HCT116 (cell line): ENCODE measurements at regions not wholly inside any gene's neighbourhood (a gene's known extent, or its start where the extent isn't known, plus 50 kb on each side); places are given as distances from the start of the nearest gene placed in this dataset.

Experiments
- ATAC-seq: fragments of 200-7000 bp; cut with Tn5 transposase; 2 replicates; pipeline ENCODE4 v1.9.1; 2020; ENCODE audit warnings: mild to moderate bottlenecking, moderate library complexity
- BruUV-seq: library from RNA; stranded (reverse); fragments of 400-500 nt; replicated peaks from 2 replicates; lab custom pipeline; 2021; lab: Mats Ljungman, UMichigan
- CTCF ChIA-PET: fragments of 300-600 bp; sonication (Branson Sonifier 250); formaldehyde crosslinking; loops from one replicate; lab custom pipeline; 2021; ENCODE audit warnings: antibody characterized with exemption; lab: Charles Lee
- POLR2A ChIA-PET: fragments of 300-600, 350-600 bp; sonication (Branson Sonifier 250); formaldehyde crosslinking; loops from one replicate; lab custom pipeline; 2021; ENCODE audit warnings: antibody characterized with exemption; lab: Charles Lee
- RAD21 ChIA-PET, 2 experiments: fragments of 300-600 bp; sonication (Branson Sonifier 250); formaldehyde crosslinking; loops; one replicate each; lab custom pipeline; 2023; ENCODE audit warnings: low total read pairs in 2 of 2; ENCODE audit not compliant: uncharacterized antibody in 2 of 2, unreplicated experiment in 2 of 2, low non-redundant PET in 1 of 2; lab: Charles Lee
- DNase-seq: peaks from one replicate; pipeline ENCODE4 v3.0.0-alpha.2; 2010; ENCODE audit warnings: low read depth, low spot score
- H2AFZ ChIP-seq: fragments of 200-600 bp; shearing (Covaris generic), sonication (generic); 2 replicates; pipeline ENCODE4 v1.6.1; 2017; ENCODE audit warnings: low read depth, mixed run types, mixed read lengths, antibody characterized with exemption, low read length; ENCODE audit not compliant: poor library complexity, severe bottlenecking
- H3K27ac ChIP-seq: 2 replicates; pipeline ENCODE4 v1.5.1; 2012; ENCODE audit warnings: low read depth, low read length
- H3K27me3 ChIP-seq: fragments of 200-600 bp; sonication (generic); 2 replicates; pipeline ENCODE4 v1.6.1; 2016; ENCODE audit warnings: mixed run types, low read length, mixed read lengths; ENCODE audit not compliant: insufficient read depth
- H3K36me3 ChIP-seq, 2 experiments: fragments of 200-500 bp in 1 of 2; fragments of 200-600 bp in 1 of 2; sonication (Bioruptor generic) in 1 of 2; sonication (generic) in 1 of 2; 2 replicates each; pipeline versions ENCODE4 v1.5.1 to v1.6.1; 2014 to 2016; ENCODE audit warnings: low read length in 2 of 2, inconsistent platforms in 1 of 2, mixed read lengths in 1 of 2, mixed run types in 1 of 2; ENCODE audit not compliant: insufficient read depth in 2 of 2, control insufficient read depth in 1 of 2
- H3K4me1 ChIP-seq, 2 experiments: fragments of 200-600 bp in 1 of 2; sonication (generic) in 1 of 2; 2 replicates each; pipeline versions ENCODE4 v1.5.1 to v1.6.1; 2012 to 2017; ENCODE audit warnings: low read length in 2 of 2, inconsistent platforms in 1 of 2, mild to moderate bottlenecking in 1 of 2, mixed read lengths in 1 of 2, mixed run types in 1 of 2, moderate library complexity in 1 of 2; ENCODE audit not compliant: insufficient read depth in 2 of 2, control insufficient read depth in 1 of 2
- H3K4me2 ChIP-seq: fragments of 200-600 bp; sonication (generic); 2 replicates; pipeline ENCODE4 v1.6.1; 2017; ENCODE audit warnings: mixed run types, low read length, mixed read lengths
- H3K4me3 ChIP-seq, 2 experiments: fragments of 200-600 bp in 1 of 2; sonication (generic) in 1 of 2; replicated peaks in 1 of 2; 2 replicates each; pipeline ENCODE4 v1.5.1; 2011 to 2016; ENCODE audit warnings: low read length in 2 of 2, control low read depth in 1 of 2, low read depth in 1 of 2, mild to moderate bottlenecking in 1 of 2, mixed read lengths in 1 of 2, mixed run types in 1 of 2
- H3K79me2 ChIP-seq: fragments of 200-600 bp; sonication (generic); 2 replicates; pipeline ENCODE4 v1.6.1; 2017; ENCODE audit warnings: mild to moderate bottlenecking, mixed run types, low read length, moderate library complexity, mixed read lengths; ENCODE audit not compliant: insufficient read depth
- H3K9ac ChIP-seq: fragments of 200-600 bp; sonication (generic); 2 replicates; pipeline ENCODE4 v1.6.1; 2016; ENCODE audit warnings: low read length, mixed read lengths
- H3K9me2 ChIP-seq: fragments of 200-600 bp; sonication (generic), shearing (Covaris generic); 2 replicates; pipeline ENCODE4 v1.6.1; 2017; ENCODE audit warnings: mixed run types, mild to moderate bottlenecking, moderate library complexity; ENCODE audit not compliant: insufficient read depth
- H3K9me3 ChIP-seq, 2 experiments: fragments of 200-500 bp in 1 of 2; fragments of 200-600 bp in 1 of 2; sonication (Bioruptor generic) in 1 of 2; sonication (generic) in 1 of 2; 2 replicates each; pipeline ENCODE4 v1.6.1; 2014 to 2017; ENCODE audit warnings: low read length in 2 of 2, mixed read lengths in 2 of 2, inconsistent platforms in 1 of 2, low read depth in 1 of 2, mild to moderate bottlenecking in 1 of 2, mixed run types in 1 of 2, moderate library complexity in 1 of 2; ENCODE audit not compliant: control insufficient read depth in 1 of 2, insufficient read depth in 1 of 2
- H4K20me1 ChIP-seq: fragments of 200-600 bp; sonication (generic), shearing (Covaris generic); 2 replicates; pipeline ENCODE4 v1.6.1; 2017; ENCODE audit warnings: mixed run types, mild to moderate bottlenecking, moderate library complexity; ENCODE audit not compliant: insufficient read depth
- ATF3 ChIP-seq: IDR thresholded peaks from 2 replicates; pipeline ENCODE4 v1.6.1; 2012
- CEBPB ChIP-seq: IDR thresholded peaks from 2 replicates; pipeline ENCODE4 v1.6.1; 2012; ENCODE audit warnings: low read depth
- FOSL1 ChIP-seq: IDR thresholded peaks from 2 replicates; pipeline ENCODE4 v1.6.1; 2012; ENCODE audit warnings: low read depth
- POLR2AphosphoS5 ChIP-seq: IDR thresholded peaks from 2 replicates; pipeline ENCODE4 v1.6.1; 2011; ENCODE audit warnings: mild to moderate bottlenecking, low read depth, low read length, moderate library complexity
- SP1 ChIP-seq: IDR thresholded peaks from 2 replicates; pipeline ENCODE4 v1.6.1; 2012; ENCODE audit warnings: low read depth
- YY1 ChIP-seq: IDR thresholded peaks from 2 replicates; pipeline ENCODE4 v1.6.1; 2011; ENCODE audit warnings: low read length, low read depth, moderate library complexity, mild to moderate bottlenecking; ENCODE audit not compliant: insufficient replicate concordance; ENCODE audit errors: extremely low read depth
- ZFX ChIP-seq: fragments of 450-650 bp; IDR thresholded peaks from 2 replicates; pipeline ENCODE4 v1.6.1; 2017
- ZNF274 ChIP-seq: fragments of 200-500 bp; sonication (Bioruptor generic); IDR thresholded peaks from 2 replicates; pipeline ENCODE4 v1.6.1; 2014; ENCODE audit warnings: mild to moderate bottlenecking, low read depth, low read length, inconsistent platforms
- intact Hi-C: fragments of 100-400 bp; cut with micrococcal nuclease; formaldehyde crosslinking; loops from 2 replicates; pipeline ENCODE4 v1.10.0; 2022
- TF ChIP-seq, protein P1 (sequence below): IDR thresholded peaks from 2 replicates; pipeline ENCODE4 v1.6.1; 2012
- TF ChIP-seq, protein P2 (sequence below), 3 experiments: fragments of 200-600 bp in 1 of 3; sonication (generic) in 1 of 3; IDR thresholded peaks in 2 of 3; conservative IDR thresholded peaks in 1 of 3; 2 replicates each; pipeline ENCODE4 v1.5.1; 2012 to 2017; ENCODE audit warnings: low read depth in 2 of 3, low read length in 2 of 3, antibody characterized with exemption in 1 of 3, borderline replicate concordance in 1 of 3, control low read depth in 1 of 3, mild to moderate bottlenecking in 1 of 3, mixed read lengths in 1 of 3, mixed run types in 1 of 3, moderate library complexity in 1 of 3; ENCODE audit not compliant: insufficient read depth in 1 of 3

DNA sequence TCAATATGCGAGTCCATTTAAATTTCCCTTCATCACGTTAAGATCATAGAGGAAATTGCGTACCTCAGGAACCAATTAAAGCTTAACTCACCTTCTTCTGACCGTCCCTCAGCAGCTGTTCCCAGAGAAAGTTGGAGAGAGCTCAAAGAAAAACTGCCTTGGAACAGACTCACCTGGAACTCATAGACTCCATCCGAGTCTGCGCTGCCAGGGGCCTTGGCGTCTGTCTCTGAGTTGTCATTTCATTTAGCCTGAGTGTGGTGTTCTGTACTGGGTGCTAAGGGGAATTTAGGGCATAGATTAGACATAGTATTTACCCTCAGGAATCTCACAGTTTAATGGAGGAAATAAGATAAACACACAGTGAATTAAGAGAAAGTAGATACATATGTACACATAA, 892.7 kb downstream of the TLE1 start:
- intact Hi-C loops = no loop called here
- H3K4me2 ChIP-seq = no peak overlapping the region
- no TSS peak for BruUV-seq
- ChIA-PET RAD21 (no interaction called here), CTCF (no interaction called here), POLR2A (no interaction called here)
- no peak overlapping the region for H3K9ac ChIP-seq
- no peak overlapping the region for H3K27ac ChIP-seq
- H4K20me1 ChIP-seq = no peaks in the 10 kb centered on the region
- no peaks in the 10 kb centered on the region for H3K27me3 ChIP-seq
- H3K9me2 ChIP-seq = no peaks in the 10 kb centered on the region
- TF ChIP-seq SP1 = no peak
- TF ChIP-seq, protein P1, sequence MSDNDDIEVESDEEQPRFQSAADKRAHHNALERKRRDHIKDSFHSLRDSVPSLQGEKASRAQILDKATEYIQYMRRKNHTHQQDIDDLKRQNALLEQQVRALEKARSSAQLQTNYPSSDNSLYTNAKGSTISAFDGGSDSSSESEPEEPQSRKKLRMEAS = no peak
- no peaks in the 10 kb centered on the region for H3K36me3 ChIP-seq
- peaks cover 0 to 8% of the 10 kb centered on the region in 2 experiments; a peak in 2 of 4 replicates for H3K9me3 ChIP-seq
- H3K79me2 ChIP-seq = no peaks in the 10 kb centered on the region
- H3K4me3 ChIP-seq = no peak overlapping the region
- no peak for ATAC-seq
- H2AFZ ChIP-seq = no peak overlapping the region
- no peaks in the 10 kb centered on the region for H3K4me1 ChIP-seq
- no peak for DNase-seq

DNA sequence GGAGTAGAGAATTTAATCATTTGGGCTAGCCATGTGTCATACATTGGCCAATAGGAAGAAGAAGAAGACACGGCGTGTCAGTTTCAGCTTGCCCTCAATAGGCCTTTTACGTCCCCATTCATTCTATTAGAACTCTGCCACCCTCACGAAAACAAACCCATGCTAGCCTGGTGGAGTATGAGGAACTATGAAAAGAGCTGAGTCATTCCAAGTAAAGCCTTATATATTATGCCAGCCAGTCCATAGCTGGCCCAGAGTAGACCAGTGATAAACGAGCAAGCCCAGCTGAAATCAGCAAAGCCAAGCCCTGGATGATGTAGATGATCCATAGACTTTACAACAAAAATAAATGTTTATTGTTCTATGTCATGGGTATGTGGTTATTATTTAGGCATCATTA, 895.1 kb downstream of the TLE1 start:
- Histone ChIP-seq H3K4me2 (no peak overlapping the region), H3K27ac (no peak overlapping the region)
- TF ChIP-seq ATF3 (no peak), POLR2AphosphoS5 (no peak), ZNF274 (no peak), ZFX (no peak), YY1 (no peak), FOSL1 (no peak), CEBPB (no peak)
- TF ChIP-seq, protein P2, sequence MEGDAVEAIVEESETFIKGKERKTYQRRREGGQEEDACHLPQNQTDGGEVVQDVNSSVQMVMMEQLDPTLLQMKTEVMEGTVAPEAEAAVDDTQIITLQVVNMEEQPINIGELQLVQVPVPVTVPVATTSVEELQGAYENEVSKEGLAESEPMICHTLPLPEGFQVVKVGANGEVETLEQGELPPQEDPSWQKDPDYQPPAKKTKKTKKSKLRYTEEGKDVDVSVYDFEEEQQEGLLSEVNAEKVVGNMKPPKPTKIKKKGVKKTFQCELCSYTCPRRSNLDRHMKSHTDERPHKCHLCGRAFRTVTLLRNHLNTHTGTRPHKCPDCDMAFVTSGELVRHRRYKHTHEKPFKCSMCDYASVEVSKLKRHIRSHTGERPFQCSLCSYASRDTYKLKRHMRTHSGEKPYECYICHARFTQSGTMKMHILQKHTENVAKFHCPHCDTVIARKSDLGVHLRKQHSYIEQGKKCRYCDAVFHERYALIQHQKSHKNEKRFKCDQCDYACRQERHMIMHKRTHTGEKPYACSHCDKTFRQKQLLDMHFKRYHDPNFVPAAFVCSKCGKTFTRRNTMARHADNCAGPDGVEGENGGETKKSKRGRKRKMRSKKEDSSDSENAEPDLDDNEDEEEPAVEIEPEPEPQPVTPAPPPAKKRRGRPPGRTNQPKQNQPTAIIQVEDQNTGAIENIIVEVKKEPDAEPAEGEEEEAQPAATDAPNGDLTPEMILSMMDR (IDR thresholded peaks at IDR 0.05 in 2 of 3, conservative IDR thresholded peaks at IDR 0.05 in 1 of 3; ENCODE audit: borderline replicate concordance in 1 of 3, insufficient read depth in 1 of 3, low read depth in 2 of 3, low read length in 2 of 3) = no peak
- TF ChIP-seq, all 23 proteins: peak for 0
- Histone ChIP-seq H3K4me3 (no peak overlapping the region), H4K20me1 (no peaks in the 10 kb centered on the region), H2AFZ (no peak overlapping the region), H3K9me3 (peaks cover 6 to 11% of the 10 kb centered on the region in 2 experiments; a peak in 2 of 4 replicates), H3K79me2 (no peaks in the 10 kb centered on the region), H3K9me2 (no peaks in the 10 kb centered on the region), H3K27me3 (no peaks in the 10 kb centered on the region), H3K9ac (no peak overlapping the region), H3K36me3 (no peaks in the 10 kb centered on the region), H3K4me1 (no peaks in the 10 kb centered on the region)
- no peak for DNase-seq
- POLR2A ChIA-PET = no interaction called here
- CTCF ChIA-PET = no interaction called here
- no TSS peak for BruUV-seq
- RAD21 ChIA-PET = no interaction called here
- ATAC-seq = no peak
- intact Hi-C loops = no loop called here
